Skeletal muscle cell (primary cell): ENCODE measurements at regions not wholly inside any gene's neighbourhood (a gene's known extent, or its start where the extent isn't known, plus 50 kb on each side); places are given as distances from the start of the nearest gene placed in this dataset.
A peak's percentile ranks its signal among the peaks of the same experiment; 100 is the strongest.
"Not testable (repeated sequence)": the region's sequence is repeated elsewhere in the genome, so short reads cannot be mapped to it uniquely, and the experiment has no call there.

ENCODE experiments used
- DNase-seq: peaks from one replicate; pipeline ENCODE4 v3.0.0-alpha.2; 2010; ENCODE audit warnings: low read depth
- H3K4me3 ChIP-seq: 2 replicates; pipeline ENCODE4 v1.5.1; 2011; ENCODE audit warnings: low read depth, mild to moderate bottlenecking, control low read depth, low read length, moderate library complexity

DNA sequence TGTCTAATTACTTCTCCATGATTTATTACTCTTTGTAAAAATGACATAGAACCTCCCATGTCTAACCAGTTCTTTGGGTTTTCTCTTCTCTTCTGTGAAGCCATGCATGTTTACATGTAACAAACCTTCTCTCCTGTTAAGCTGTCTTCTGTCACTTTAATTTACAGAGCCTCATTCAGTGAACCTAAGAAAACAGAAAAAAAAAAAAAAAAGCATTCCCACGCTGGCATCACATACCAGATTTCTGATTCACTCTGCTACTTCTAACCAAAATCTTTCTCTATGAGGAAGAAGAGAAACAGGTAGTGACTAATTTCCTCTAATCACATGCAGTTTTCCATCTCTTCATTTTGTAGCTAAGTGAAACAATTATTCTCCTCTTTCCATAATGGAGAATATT is 141.4 kb upstream of the CXADR start:
- no peak overlapping the region for H3K4me3 ChIP-seq
- peak; percentile 34 for DNase-seq

DNA sequence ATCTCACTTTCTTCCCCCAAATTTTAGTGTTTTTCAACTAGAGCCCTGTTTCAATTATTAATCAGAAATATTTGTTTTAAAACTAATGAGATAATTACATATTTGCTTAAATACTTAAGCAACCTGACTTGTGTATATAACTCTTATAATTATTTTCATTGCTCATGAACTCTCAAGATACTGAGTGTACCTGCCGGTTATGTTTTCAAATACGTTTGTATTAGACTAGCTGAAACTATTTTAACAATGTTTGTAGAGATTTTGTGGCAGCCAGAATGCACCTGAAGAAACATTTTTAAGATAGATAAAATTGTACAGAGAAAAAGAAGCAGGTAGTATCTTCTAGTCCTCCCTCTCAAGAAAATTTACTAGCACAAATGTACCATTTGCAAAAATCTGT is 140.6 kb upstream of the CXADR start:
- no peak overlapping the region for H3K4me3 ChIP-seq
- no peak for DNase-seq

DNA sequence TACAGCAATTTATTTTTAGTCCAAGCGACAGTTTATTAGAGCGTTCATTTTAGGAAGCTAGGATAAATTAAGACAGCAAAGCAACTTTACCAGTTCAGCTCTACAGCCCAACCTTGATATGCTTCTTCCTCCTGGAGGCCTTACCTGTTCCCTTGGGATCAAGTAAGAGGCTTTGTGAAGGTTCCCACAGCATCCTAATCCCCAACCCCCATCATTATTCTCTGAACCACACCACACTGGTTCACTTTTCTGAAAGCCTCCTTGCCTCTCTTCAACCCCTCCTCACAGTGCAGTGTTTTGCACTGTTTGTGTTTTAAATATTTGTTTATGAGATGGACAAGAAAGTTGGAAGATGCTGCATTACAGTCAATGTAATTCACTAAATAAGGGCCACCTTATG is 126.3 kb upstream of the CXADR start:
- DNase-seq: no peak
- no peak overlapping the region for H3K4me3 ChIP-seq

DNA sequence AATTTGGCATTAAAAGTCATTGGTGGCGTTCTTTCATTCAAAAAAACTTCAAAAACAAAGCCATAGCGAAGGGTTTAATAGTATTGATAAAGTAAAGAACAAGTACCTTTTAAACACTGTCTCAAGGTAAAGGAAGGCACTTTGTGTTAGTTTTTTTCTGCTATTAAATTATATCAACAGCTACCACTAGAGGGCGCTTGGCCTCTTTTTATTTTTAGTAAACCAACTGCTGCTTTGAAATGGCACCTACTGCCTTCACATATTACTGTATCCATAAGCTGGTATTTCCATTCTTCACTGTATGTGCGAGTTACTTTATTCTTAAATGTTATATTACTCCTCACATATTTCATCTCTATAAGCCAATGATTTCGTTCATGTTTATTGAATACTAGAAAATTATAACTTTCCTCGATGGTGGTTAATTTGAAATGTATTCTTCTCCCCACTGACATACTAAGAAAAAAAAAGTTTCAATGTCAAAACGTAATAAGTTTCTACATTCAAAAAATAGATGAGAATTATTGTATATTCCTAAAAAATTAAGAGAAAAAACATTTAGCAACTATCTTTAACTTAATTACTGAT is 125.7 kb upstream of the CXADR start:
- no peak overlapping the region for H3K4me3 ChIP-seq
- DNase-seq: peak; percentile 15

GRCh38 chr21:17388226-17388625 is 124.6 kb upstream of the CXADR start:
- H3K4me3 ChIP-seq: no peak overlapping the region
- DNase-seq: no peak

DNA sequence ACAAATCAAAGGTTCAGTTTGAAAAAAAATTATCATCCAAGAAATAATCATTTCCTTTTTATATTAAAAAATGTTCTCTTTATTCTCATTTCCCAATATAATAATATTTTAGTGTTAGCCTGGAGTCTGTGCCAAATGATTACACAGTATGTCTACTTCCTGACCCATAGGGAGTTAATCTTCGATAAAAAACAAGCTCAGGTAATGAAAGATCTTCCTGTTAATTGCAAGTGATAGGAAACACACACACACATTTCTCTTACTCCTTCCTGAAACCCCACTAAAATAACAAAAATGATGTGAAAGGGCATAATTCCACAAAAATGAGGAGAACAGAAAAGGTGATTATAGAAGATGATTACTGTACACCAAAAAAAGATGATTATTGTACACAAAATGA is 123.5 kb upstream of the CXADR start:
- H3K4me3 ChIP-seq: no peak overlapping the region
- no peak for DNase-seq

- H3K4me3 ChIP-seq: no peak overlapping the region
- DNase-seq: no peak
Measured at GRCh38 chr21:17390569-17390968, 122.3 kb upstream of the CXADR start.

DNA sequence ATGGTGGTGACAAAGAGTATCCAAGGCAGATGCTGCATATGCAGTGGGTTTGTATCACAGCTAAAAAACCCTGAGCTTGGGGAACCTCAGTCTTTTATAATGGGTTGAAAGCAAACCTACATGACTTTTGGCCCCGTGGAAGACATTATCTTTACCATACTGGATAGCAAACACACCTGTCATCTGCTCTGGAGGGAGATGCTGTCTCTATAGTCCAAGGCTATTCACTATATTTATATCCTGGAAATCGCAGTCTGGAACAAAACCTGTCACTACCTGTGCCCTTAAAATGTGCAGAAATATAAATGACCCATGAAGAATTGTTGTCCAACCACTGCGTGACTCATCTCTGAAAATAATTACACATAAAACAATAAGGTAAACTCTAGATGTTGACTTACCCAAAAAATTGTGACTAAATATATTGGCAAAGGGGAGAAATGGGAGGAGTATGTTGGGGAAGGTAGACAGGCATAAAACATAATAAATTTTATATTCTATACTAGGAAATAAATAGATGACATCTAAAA is 121.0 kb upstream of the CXADR start:
- no peak overlapping the region for H3K4me3 ChIP-seq
- DNase-seq: no peak

GRCh38 chr21:17393413-17393812 is 119.4 kb upstream of the CXADR start:
- no peak overlapping the region for H3K4me3 ChIP-seq
- DNase-seq: no peak

GRCh38 chr21:17396948-17397347 is 115.9 kb upstream of the CXADR start:
- DNase-seq: no peak
- no peak overlapping the region for H3K4me3 ChIP-seq

DNA sequence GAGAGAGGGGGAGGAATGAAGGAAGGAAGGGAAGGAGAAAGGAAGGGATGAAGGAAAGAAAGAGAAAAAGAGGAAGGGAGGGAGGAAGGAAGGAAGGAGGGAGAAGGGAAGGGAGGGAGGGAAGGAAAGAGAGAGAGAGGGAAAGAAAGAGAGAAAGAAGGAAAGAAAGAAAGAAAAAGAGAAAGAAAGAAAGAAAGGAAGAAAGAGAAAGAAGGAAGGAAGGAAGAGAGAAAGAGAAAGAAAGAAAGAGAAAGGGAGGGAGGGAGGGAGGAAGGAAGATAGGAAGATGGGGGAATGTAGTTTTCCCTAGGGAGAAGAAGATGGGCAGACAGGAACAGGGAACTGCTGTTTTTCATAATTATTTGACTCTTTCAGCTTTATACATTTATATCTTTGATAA is 115.1 kb upstream of the CXADR start:
- no peak overlapping the region for H3K4me3 ChIP-seq
- DNase-seq: no peak

DNA sequence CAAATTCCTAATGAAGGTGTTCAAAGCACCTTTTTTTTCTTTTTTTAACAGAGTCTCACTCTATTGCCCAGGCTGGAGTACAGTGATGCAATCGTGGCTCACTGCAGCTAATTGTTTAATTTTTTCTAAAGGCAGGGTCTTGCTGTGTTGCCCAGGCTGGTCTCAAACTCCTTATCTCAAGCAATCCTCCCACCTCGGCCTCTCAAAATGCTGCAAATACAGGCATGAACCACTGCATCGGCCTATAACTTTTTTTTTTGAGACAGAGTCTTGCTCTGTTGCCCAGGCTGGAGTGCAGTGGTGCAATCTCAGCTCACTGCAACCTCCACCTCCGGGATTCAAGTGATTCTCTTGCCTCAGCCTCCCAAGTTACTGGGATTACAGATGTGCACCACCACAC is 113.9 kb upstream of the CXADR start:
- H3K4me3 ChIP-seq, DNase-seq: not testable (repeated sequence)

DNA sequence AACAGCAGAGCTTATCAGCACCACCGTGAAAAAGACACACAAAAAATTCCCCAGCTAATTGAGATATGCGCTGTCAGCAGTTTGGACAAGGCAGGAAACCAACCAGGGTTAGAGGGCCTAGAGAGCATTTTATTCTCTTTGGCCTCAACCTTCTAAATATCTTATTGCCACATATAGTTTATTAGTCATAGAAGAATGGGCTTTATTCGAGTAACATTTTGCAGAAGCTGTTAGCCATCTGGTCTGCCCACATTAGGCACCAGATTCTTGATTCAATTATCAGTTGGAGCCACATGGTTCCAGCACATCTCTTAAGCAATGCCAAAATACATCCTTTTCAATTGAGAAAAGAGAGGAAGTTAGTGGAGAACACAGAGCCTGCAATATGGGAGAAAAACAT is 109.9 kb upstream of the CXADR start:
- H3K4me3 ChIP-seq: no peak overlapping the region
- peak; percentile 9 for DNase-seq

DNA sequence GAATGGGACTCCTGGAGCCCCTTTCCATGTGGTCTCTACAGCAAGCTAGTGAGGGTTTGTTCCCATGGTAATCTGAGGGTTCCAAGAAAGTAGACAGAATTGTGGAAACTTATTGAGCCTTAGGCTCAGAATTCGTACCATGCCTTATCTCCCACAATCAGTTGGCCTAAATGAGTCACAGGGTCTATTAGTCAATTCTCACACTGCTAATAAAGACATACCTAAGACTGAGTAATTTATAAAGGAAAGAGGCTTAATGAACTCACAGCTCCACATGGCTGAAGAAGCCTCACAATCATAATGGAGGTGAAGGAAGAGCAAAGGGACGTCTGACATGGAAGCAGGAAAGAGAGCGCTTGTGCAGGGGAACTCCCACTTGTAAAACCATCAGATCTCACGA is 106.6 kb upstream of the CXADR start:
- no peak for DNase-seq

DNA sequence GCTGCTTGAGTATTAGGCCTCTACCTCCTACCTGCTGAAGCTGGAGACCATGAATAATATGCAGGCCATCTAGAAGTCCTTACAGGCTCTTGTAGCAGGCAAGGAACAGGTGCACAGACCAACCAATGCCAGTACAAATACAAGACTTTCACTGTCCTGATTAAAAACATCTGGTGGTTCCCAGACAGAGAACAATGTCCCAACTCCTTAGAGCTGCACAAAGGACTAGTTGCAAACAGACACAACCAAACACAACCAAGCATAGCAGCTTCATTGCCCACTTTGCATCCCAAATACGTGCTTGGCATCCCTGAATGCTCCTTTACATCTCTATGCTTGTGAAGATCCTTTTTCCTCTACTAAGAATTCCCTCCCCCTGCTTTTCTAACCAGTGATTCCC is 98.1 kb upstream of the CXADR start:
- DNase-seq: no peak
- H3K4me3 ChIP-seq: no peak overlapping the region

More for the DNA sequence above, 106.6 kb upstream of the CXADR start:
- no peak overlapping the region for H3K4me3 ChIP-seq

DNA sequence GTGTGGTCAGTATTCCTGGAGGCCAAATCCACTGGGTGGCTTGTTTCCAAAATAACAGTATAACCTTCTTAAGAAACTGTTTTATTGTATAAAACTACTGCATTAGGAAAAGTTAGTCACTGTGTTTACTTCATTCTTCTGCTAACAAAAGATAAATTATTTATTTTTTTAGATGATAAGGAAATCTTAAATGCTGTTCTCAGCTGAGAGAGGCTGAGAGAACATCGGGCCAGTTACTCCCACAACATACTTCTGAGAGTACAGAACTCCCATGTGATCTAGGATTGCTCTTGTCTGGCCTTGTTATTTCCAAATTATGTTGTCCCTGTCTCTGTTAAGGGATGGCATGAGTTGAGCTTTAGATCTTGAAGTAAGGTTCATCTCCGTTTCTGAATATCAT is 96.7 kb upstream of the CXADR start:
- H3K4me3 ChIP-seq: no peak overlapping the region
- no peak for DNase-seq

- DNase-seq: no peak
Measured at GRCh38 chr21:17422931-17423330, 89.9 kb upstream of the CXADR start.

GRCh38 chr21:17427157-17427556 is 85.7 kb upstream of the CXADR start:
- H3K4me3 ChIP-seq: no peak overlapping the region
- DNase-seq: no peak

More at GRCh38 chr21:17422931-17423330, 89.9 kb upstream of the CXADR start:
- H3K4me3 ChIP-seq: no peak overlapping the region

- H3K4me3 ChIP-seq: no peak overlapping the region
Measured at GRCh38 chr21:17427831-17428483, 84.9 kb upstream of the CXADR start.

DNA sequence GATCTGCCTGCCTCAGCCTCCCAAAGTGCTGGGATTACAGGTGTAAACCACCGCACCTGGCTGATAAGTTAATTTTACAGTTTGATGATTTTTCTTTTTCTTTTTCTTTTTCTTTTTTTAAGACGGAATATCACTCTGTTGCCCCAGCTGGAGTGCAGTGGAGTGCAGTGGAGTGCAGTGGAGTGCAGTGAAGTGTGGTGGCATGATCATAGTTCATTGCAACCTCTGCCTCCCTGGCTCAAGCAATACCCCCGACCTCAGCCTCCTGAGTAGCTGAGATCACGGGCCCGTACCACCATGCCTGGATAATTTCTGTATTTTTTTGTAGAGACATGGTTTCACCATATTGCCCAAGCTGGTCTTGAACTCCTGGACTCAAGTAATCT is 84.4 kb upstream of the CXADR start:
- H3K4me3 ChIP-seq: no peak overlapping the region
- DNase-seq: no peak

More at GRCh38 chr21:17427831-17428483, 84.9 kb upstream of the CXADR start:
- DNase-seq: no peak

GRCh38 chr21:17428980-17429379 is 83.9 kb upstream of the CXADR start:
- no peak overlapping the region for H3K4me3 ChIP-seq
- no peak for DNase-seq
